CD4-positive, alpha-beta memory T cell (primary cell): ENCODE measurements at regions not wholly inside any gene's neighbourhood (a gene's known extent, or its start where the extent isn't known, plus 50 kb on each side); places are given as distances from the start of the nearest gene placed in this dataset.
A peak's percentile ranks its signal among the peaks of the same experiment; 100 is the strongest.

ENCODE experiments used
- CTCF ChIA-PET: fragments of 350-600 bp; sonication (Branson Sonifier 250); formaldehyde crosslinking; loops from one replicate; lab custom pipeline; 2021; ENCODE audit warnings: inconsistent platforms; ENCODE audit not compliant: partially characterized antibody; lab: Charles Lee
- POLR2A ChIA-PET: fragments of 350-600 bp; sonication (Branson Sonifier 250); formaldehyde crosslinking; loops from one replicate; lab custom pipeline; 2021; ENCODE audit not compliant: partially characterized antibody; lab: Charles Lee
- DNase-seq, 5 donors: peaks; one replicate each; pipeline versions ENCODE4 v3.0.0 to v3.0.0-alpha.2; 2020 to 2022; ENCODE audit warnings: mixed read lengths in 1 of 5
- H3K27ac ChIP-seq: one replicate; pipeline ENCODE4 v1.7.0; 2013; ENCODE audit warnings: low read depth, low read length
- H3K27me3 ChIP-seq: 2 replicates; pipeline ENCODE4 v1.7.0; 2013; ENCODE audit warnings: mild to moderate bottlenecking, low read length, moderate library complexity; ENCODE audit not compliant: insufficient read depth
- H3K36me3 ChIP-seq: 2 replicates; pipeline ENCODE4 v1.7.0; 2013; ENCODE audit warnings: mild to moderate bottlenecking, low read length, moderate library complexity; ENCODE audit not compliant: insufficient read depth
- H3K4me1 ChIP-seq: 2 replicates; pipeline ENCODE4 v1.7.0; 2013; ENCODE audit warnings: mild to moderate bottlenecking, low read length, moderate library complexity; ENCODE audit not compliant: insufficient read depth
- H3K4me3 ChIP-seq, 2 donors: one replicate each; pipeline ENCODE4 v1.7.0; 2013; ENCODE audit warnings: low read length in 2 of 2, mild to moderate bottlenecking in 1 of 2
- H3K9me3 ChIP-seq, 2 donors: one replicate each; pipeline ENCODE4 v1.7.0; 2013; ENCODE audit warnings: low read length in 2 of 2, control low read depth in 1 of 2; ENCODE audit not compliant: control insufficient read depth in 1 of 2
- H3K27ac Mint-ChIP-seq, 7 donors: one replicate each; pipeline ENCODE4 v1.8.0; 2020 to 2021; ENCODE audit warnings: mixed read lengths in 7 of 7, mild to moderate bottlenecking in 6 of 7, inconsistent platforms in 3 of 7, moderate library complexity in 3 of 7
- H3K27me3 Mint-ChIP-seq, 2 donors: one replicate each; pipeline ENCODE4 v1.8.0; 2020 to 2021; ENCODE audit warnings: mixed read lengths in 2 of 2
- H3K36me3 Mint-ChIP-seq, 2 donors: one replicate each; pipeline ENCODE4 v1.8.0; 2020 to 2021; ENCODE audit warnings: mixed read lengths in 2 of 2, inconsistent platforms in 1 of 2, mild to moderate bottlenecking in 1 of 2
- H3K4me1 Mint-ChIP-seq, 4 donors: one replicate each; pipeline ENCODE4 v1.8.0; 2020 to 2021; ENCODE audit warnings: mixed read lengths in 4 of 4, mild to moderate bottlenecking in 1 of 4
- H3K4me3 Mint-ChIP-seq, 8 donors: one replicate each; pipeline ENCODE4 v1.8.0; 2020 to 2021; ENCODE audit warnings: mixed read lengths in 8 of 8, mild to moderate bottlenecking in 7 of 8, moderate library complexity in 6 of 8, inconsistent platforms in 3 of 8
- H3K9me3 Mint-ChIP-seq, 8 donors: one replicate each; pipeline ENCODE4 v1.8.0; 2020 to 2021; ENCODE audit warnings: mixed read lengths in 8 of 8, mild to moderate bottlenecking in 5 of 8, inconsistent platforms in 3 of 8, moderate library complexity in 1 of 8
- intact Hi-C: fragments of 100-400 bp; cut with micrococcal nuclease; formaldehyde crosslinking; loops from one replicate; pipeline ENCODE4 v1.15.1; 2023

GRCh38 chr3:99126316-99126715 lies 224.8 kb upstream of the DCBLD2 start:
- no peak for DNase-seq
- ChIA-PET CTCF (no interaction called here), POLR2A (no interaction called here)
- Histone ChIP-seq H3K4me3 (no peak overlapping the region), H3K27ac (no peak overlapping the region), H3K27me3 (no peaks in the 10 kb centered on the region), H3K9me3 (no peaks in the 10 kb centered on the region), H3K36me3 (no peaks in the 10 kb centered on the region), H3K4me1 (no peaks in the 10 kb centered on the region)
- intact Hi-C loops, result no loop called here
- Mint-ChIP-seq H3K4me3 (no peak overlapping the region), H3K4me1 (no peaks in the 10 kb centered on the region), H3K27ac (no peak overlapping the region), H3K9me3 (peaks cover 0 to 4% (median under 1%) of the 10 kb centered on the region in 8 donors), H3K27me3 (no peaks in the 10 kb centered on the region), H3K36me3 (no peaks in the 10 kb centered on the region)

GRCh38 chr3:99119385-99119784 lies 217.9 kb upstream of the DCBLD2 start:
- Histone ChIP-seq H3K4me1 (no peaks in the 10 kb centered on the region), H3K27ac (no peak overlapping the region), H3K27me3 (no peaks in the 10 kb centered on the region), H3K4me3 (no peak overlapping the region), H3K36me3 (no peaks in the 10 kb centered on the region), H3K9me3 (no peaks in the 10 kb centered on the region)
- H3K36me3 Mint-ChIP-seq, result no peaks in the 10 kb centered on the region
- ChIA-PET CTCF (no interaction called here), POLR2A (no interaction called here)
- H3K4me1 Mint-ChIP-seq, result no peaks in the 10 kb centered on the region
- no peak overlapping the region for H3K4me3 Mint-ChIP-seq
- H3K9me3 Mint-ChIP-seq, result peaks cover 0 to 5% (median 0%) of the 10 kb centered on the region in 8 donors
- intact Hi-C loops, result no loop called here
- H3K27ac Mint-ChIP-seq, result no peak overlapping the region
- peaks cover 0 to 2% of the 10 kb centered on the region in 2 donors for H3K27me3 Mint-ChIP-seq
- DNase-seq, result no peak

GRCh38 chr3:99118381-99118780 lies 216.9 kb upstream of the DCBLD2 start:
- Histone ChIP-seq H3K9me3 (no peaks in the 10 kb centered on the region), H3K4me1 (no peaks in the 10 kb centered on the region), H3K4me3 (no peak overlapping the region), H3K27me3 (no peaks in the 10 kb centered on the region), H3K36me3 (no peaks in the 10 kb centered on the region), H3K27ac (no peak overlapping the region)
- intact Hi-C loops, result no loop called here
- Mint-ChIP-seq H3K4me3 (no peak overlapping the region), H3K4me1 (no peaks in the 10 kb centered on the region), H3K36me3 (no peaks in the 10 kb centered on the region), H3K9me3 (peaks cover 0 to 7% (median 0%) of the 10 kb centered on the region in 8 donors), H3K27me3 (peaks cover 0 to 2% of the 10 kb centered on the region in 2 donors), H3K27ac (no peak overlapping the region)
- ChIA-PET CTCF (no interaction called here), POLR2A (no interaction called here)
- no peak for DNase-seq

GRCh38 chr3:99114565-99115291 lies 213.2 kb upstream of the DCBLD2 start:
- Mint-ChIP-seq H3K27me3 (peaks cover 0 to 2% of the 10 kb centered on the region in 2 donors), H3K36me3 (no peaks in the 10 kb centered on the region), H3K9me3 (peaks cover 0 to 2% (median 0%) of the 10 kb centered on the region in 8 donors), H3K4me3 (no peak overlapping the region), H3K27ac (peak overlapping the region in 1 of 7 donors; percentile 18), H3K4me1 (no peaks in the 10 kb centered on the region)
- H3K4me3 ChIP-seq, result no peak overlapping the region
- intact Hi-C loops, result no loop called here
- H3K36me3 ChIP-seq, result no peaks in the 10 kb centered on the region
- H3K9me3 ChIP-seq, result no peaks in the 10 kb centered on the region
- ChIA-PET CTCF (no interaction called here), POLR2A (no interaction called here)
- H3K27me3 ChIP-seq, result no peaks in the 10 kb centered on the region
- H3K27ac ChIP-seq, result no peak overlapping the region
- no peaks in the 10 kb centered on the region for H3K4me1 ChIP-seq
- DNase-seq, result no peak

GRCh38 chr3:99111235-99111634 lies 209.7 kb upstream of the DCBLD2 start:
- peaks cover 0 to 2% of the 10 kb centered on the region in 2 donors for H3K27me3 Mint-ChIP-seq
- no peaks in the 10 kb centered on the region for H3K36me3 Mint-ChIP-seq
- H3K4me1 Mint-ChIP-seq, result no peaks in the 10 kb centered on the region
- ChIA-PET POLR2A (no interaction called here), CTCF (no interaction called here)
- H3K4me3 Mint-ChIP-seq, result no peak overlapping the region
- no peak overlapping the region for H3K27ac Mint-ChIP-seq
- DNase-seq, result no peak
- intact Hi-C loops, result no loop called here
- no peaks in the 10 kb centered on the region for H3K36me3 ChIP-seq
- H3K27ac ChIP-seq, result no peak overlapping the region
- no peaks in the 10 kb centered on the region for H3K27me3 ChIP-seq
- no peaks in the 10 kb centered on the region for H3K9me3 ChIP-seq
- H3K4me3 ChIP-seq, result no peak overlapping the region
- no peaks in the 10 kb centered on the region for H3K4me1 ChIP-seq
- peaks cover 0 to 2% (median 0%) of the 10 kb centered on the region in 8 donors for H3K9me3 Mint-ChIP-seq

- CTCF ChIA-PET, result no interaction called here
- intact Hi-C loops, result no loop called here
- no peaks in the 10 kb centered on the region for H3K36me3 ChIP-seq
- Mint-ChIP-seq H3K9me3 (peaks cover 0 to 2% (median 0%) of the 10 kb centered on the region in 8 donors), H3K36me3 (no peaks in the 10 kb centered on the region), H3K27ac (no peak overlapping the region), H3K4me1 (no peaks in the 10 kb centered on the region), H3K4me3 (no peak overlapping the region), H3K27me3 (no peaks in the 10 kb centered on the region)
- H3K27me3 ChIP-seq, result no peaks in the 10 kb centered on the region
- H3K9me3 ChIP-seq, result no peaks in the 10 kb centered on the region
- no peak for DNase-seq
- H3K4me3 ChIP-seq, result no peak overlapping the region
- POLR2A ChIA-PET, result no interaction called here
- no peak overlapping the region for H3K27ac ChIP-seq
- no peaks in the 10 kb centered on the region for H3K4me1 ChIP-seq
Observed at GRCh38 chr3:99110401-99110800, 208.9 kb upstream of the DCBLD2 start.

- H3K4me3 ChIP-seq, result no peak overlapping the region
- no peak for DNase-seq
- no peaks in the 10 kb centered on the region for H3K9me3 ChIP-seq
- H3K4me1 ChIP-seq, result no peaks in the 10 kb centered on the region
- H3K9me3 Mint-ChIP-seq, result no peaks in the 10 kb centered on the region
- CTCF ChIA-PET, result no interaction called here
- no peak overlapping the region for H3K27ac Mint-ChIP-seq
- no peaks in the 10 kb centered on the region for H3K36me3 Mint-ChIP-seq
- H3K4me1 Mint-ChIP-seq, result no peaks in the 10 kb centered on the region
- H3K27ac ChIP-seq, result no peak overlapping the region
- POLR2A ChIA-PET, result no interaction called here
- peaks cover 0 to 3% of the 10 kb centered on the region in 2 donors for H3K27me3 Mint-ChIP-seq
- H3K36me3 ChIP-seq, result no peaks in the 10 kb centered on the region
- intact Hi-C loops, result no loop called here
- no peak overlapping the region for H3K4me3 Mint-ChIP-seq
- no peaks in the 10 kb centered on the region for H3K27me3 ChIP-seq
Observed at GRCh38 chr3:99108508-99108907, 207.0 kb upstream of the DCBLD2 start.
